ENCODE measurements at regions not wholly inside any gene's neighbourhood (a gene's known extent, or its start where the extent isn't known, plus 50 kb on each side); places are given as distances from the start of the nearest gene placed in this dataset.

- H3K9me2 ChIP-seq (ENCODE audit: insufficient read depth), result no peaks in the 10 kb centered on the region
- H3K4me3 ChIP-seq, result no peak overlapping the region
- in situ Hi-C loops (cut with MboI), result no loop called here
- H4K20me1 ChIP-seq (ENCODE audit: insufficient read depth), result no peaks in the 10 kb centered on the region
- no peak for DNase-seq
- no peak overlapping the region for H3K9ac ChIP-seq
- H3K9me3 ChIP-seq (ENCODE audit: low read depth), result no peaks in the 10 kb centered on the region
- no peaks in the 10 kb centered on the region for H3F3A ChIP-seq (ENCODE audit: insufficient read depth)
- H3K79me2 ChIP-seq (ENCODE audit: insufficient read depth), result no peaks in the 10 kb centered on the region
- H3K4me2 ChIP-seq (ENCODE audit: unreplicated experiment), result no peak overlapping the region
- no peak for TF ChIP-seq EZH2phosphoT487 (IDR thresholded peaks at IDR 0.05; ENCODE audit: insufficient read depth, low read depth)
- no peak for TF ChIP-seq EZH2 (IDR thresholded peaks at IDR 0.05; ENCODE audit: insufficient read depth, poor library complexity, severe bottlenecking)
- H3K27me3 ChIP-seq (replicated peaks; ENCODE audit: insufficient read depth), result no peaks in the 10 kb centered on the region; the same call in 1 of the 2 replicates
- no peak overlapping the region for H3K27ac ChIP-seq
- 67 to 70% methylated on average over 12 of the region's 12 CpGs for WGBS, 2 experiments (ENCODE audit: low coverage in 1 of 2, low lambda C conversion rate in 2 of 2, missing lambda C conversion rate in 2 of 2)
- no peak overlapping the region for H2AFZ ChIP-seq
- H3K4me1 ChIP-seq (ENCODE audit: insufficient read depth), result peaks cover under 1% of the 10 kb centered on the region
- no peaks in the 10 kb centered on the region for H3K36me3 ChIP-seq (ENCODE audit: low read depth)
These were observed 215.3 kb upstream of the VLDLR start for GRCh38 chr9:2406252-2406651.

DNA sequence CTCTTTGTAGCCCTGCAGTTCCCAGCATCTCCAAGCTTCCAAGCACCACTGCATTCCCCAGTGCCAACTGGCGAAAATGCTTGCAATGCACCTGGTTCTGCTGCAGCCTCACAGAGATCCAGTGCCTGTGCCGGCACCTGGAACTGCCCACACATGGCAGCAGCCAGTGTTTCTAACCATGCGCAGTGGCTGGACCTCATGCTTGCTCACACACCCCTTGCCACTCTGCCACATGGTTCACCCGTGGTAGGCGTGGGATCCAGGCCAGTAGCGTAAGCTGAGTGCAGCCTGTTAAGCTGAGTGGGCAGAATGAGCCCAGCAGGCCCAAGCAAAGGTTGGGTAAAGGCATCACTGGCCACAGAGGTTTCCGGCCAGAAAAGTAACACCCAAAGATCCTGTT, 214.1 kb upstream of the VLDLR start:
- no peak for DNase-seq
- Histone ChIP-seq H3K27ac (no peak overlapping the region), H3K9me2 (ENCODE audit: insufficient read depth) (no peaks in the 10 kb centered on the region), H3K9ac (no peak overlapping the region), H3K9me3 (ENCODE audit: low read depth) (no peaks in the 10 kb centered on the region), H3K4me1 (ENCODE audit: insufficient read depth) (peaks cover 13% of the 10 kb centered on the region), H3K27me3 (replicated peaks; ENCODE audit: insufficient read depth) (no peaks in the 10 kb centered on the region; the same call in 1 of the 2 replicates), H3K4me3 (no peak overlapping the region), H3K79me2 (ENCODE audit: insufficient read depth) (no peaks in the 10 kb centered on the region), H3K36me3 (ENCODE audit: low read depth) (no peaks in the 10 kb centered on the region), H3K4me2 (ENCODE audit: unreplicated experiment) (no peak overlapping the region), H2AFZ (no peak overlapping the region), H4K20me1 (ENCODE audit: insufficient read depth) (no peaks in the 10 kb centered on the region), H3F3A (ENCODE audit: insufficient read depth) (peaks cover 8% of the 10 kb centered on the region; the same call in 1 of the 2 replicates)
- in situ Hi-C loops (cut with MboI), result no loop called here
- 47 to 57% methylated on average over 7 of the region's 7 CpGs for WGBS, 2 experiments (ENCODE audit: low coverage in 1 of 2, low lambda C conversion rate in 2 of 2, missing lambda C conversion rate in 2 of 2)
- TF ChIP-seq EZH2 (IDR thresholded peaks at IDR 0.05; ENCODE audit: insufficient read depth, poor library complexity, severe bottlenecking), result no peak
- TF ChIP-seq EZH2phosphoT487 (IDR thresholded peaks at IDR 0.05; ENCODE audit: insufficient read depth, low read depth), result no peak

DNA sequence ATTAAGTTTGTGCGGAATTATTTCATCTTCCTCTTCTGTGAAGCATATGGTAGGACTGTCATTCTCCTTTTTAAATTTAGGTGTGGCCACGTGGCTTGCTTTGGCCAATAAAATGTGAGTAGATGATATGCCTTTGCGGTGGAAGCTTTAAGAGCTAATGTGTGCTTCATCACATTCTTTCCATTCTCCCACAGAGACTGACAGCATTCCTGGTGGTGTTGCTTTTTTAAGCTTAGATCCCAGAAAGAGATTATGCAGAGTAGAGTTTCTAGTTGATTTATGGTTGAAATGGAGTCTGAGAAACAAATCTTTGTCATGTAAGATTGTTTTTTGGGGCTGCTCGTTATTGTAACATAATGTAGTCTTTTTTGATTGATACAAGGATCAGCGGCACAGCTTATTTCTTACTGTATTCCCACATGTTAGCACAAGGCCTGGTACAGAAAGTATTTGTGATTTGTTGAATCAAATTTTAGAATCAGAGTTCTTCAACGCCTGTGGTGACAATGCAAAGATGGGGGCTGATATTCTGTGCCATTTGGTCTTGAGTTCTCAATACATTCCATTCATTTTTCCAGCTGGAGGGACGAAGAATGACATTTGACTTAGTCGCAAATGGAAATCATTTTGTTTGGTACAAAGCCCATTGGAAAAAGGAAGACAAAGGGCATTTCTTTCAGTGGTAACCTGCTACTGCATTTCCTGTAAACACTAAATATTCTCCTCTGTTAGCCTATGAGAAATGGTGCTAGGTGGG, 209.9 kb upstream of the VLDLR start:
- Histone ChIP-seq H4K20me1 (ENCODE audit: insufficient read depth) (no peaks in the 10 kb centered on the region), H3K9me3 (ENCODE audit: low read depth) (no peaks in the 10 kb centered on the region), H3K27ac (no peak overlapping the region; the same call in 1 of the 2 replicates), H3K27me3 (replicated peaks; ENCODE audit: insufficient read depth) (no peaks in the 10 kb centered on the region), H3F3A (ENCODE audit: insufficient read depth) (peaks cover 21% of the 10 kb centered on the region; the same call in 1 of the 2 replicates), H3K4me1 (ENCODE audit: insufficient read depth) (peaks cover 37% of the 10 kb centered on the region), H2AFZ (peak overlapping the region; percentile 11; the same call in 1 of the 2 replicates), H3K79me2 (ENCODE audit: insufficient read depth) (no peaks in the 10 kb centered on the region), H3K4me2 (ENCODE audit: unreplicated experiment) (peak overlapping the region; percentile 53), H3K4me3 (no peak overlapping the region), H3K36me3 (ENCODE audit: low read depth) (no peaks in the 10 kb centered on the region), H3K9me2 (ENCODE audit: insufficient read depth) (no peaks in the 10 kb centered on the region), H3K9ac (no peak overlapping the region)
- in situ Hi-C loops (cut with MboI), result no loop called here
- TF ChIP-seq EZH2 (IDR thresholded peaks at IDR 0.05; ENCODE audit: insufficient read depth, poor library complexity, severe bottlenecking), result no peak
- TF ChIP-seq EZH2phosphoT487 (IDR thresholded peaks at IDR 0.05; ENCODE audit: insufficient read depth, low read depth), result no peak
- WGBS, 2 experiments (ENCODE audit: low coverage in 1 of 2, low lambda C conversion rate in 2 of 2, missing lambda C conversion rate in 2 of 2), result 59 to 64% methylated on average over 8 of the region's 8 CpGs
- peak; percentile 59 for DNase-seq

- H3K27me3 ChIP-seq (replicated peaks; ENCODE audit: insufficient read depth), result no peaks in the 10 kb centered on the region
- no peak overlapping the region for H2AFZ ChIP-seq
- H3F3A ChIP-seq (ENCODE audit: insufficient read depth), result peaks cover 21% of the 10 kb centered on the region; the same call in 1 of the 2 replicates
- no peak for TF ChIP-seq EZH2phosphoT487 (IDR thresholded peaks at IDR 0.05; ENCODE audit: insufficient read depth, low read depth)
- peak; percentile 24 for DNase-seq
- H3K79me2 ChIP-seq (ENCODE audit: insufficient read depth), result no peaks in the 10 kb centered on the region
- H3K4me2 ChIP-seq (ENCODE audit: unreplicated experiment), result no peak overlapping the region
- no peak overlapping the region for H3K4me3 ChIP-seq
- H3K4me1 ChIP-seq (ENCODE audit: insufficient read depth), result peaks cover 39% of the 10 kb centered on the region
- H3K9me2 ChIP-seq (ENCODE audit: insufficient read depth), result no peaks in the 10 kb centered on the region
- no peak overlapping the region; the same call in 1 of the 2 replicates for H3K27ac ChIP-seq
- H4K20me1 ChIP-seq (ENCODE audit: insufficient read depth), result no peaks in the 10 kb centered on the region
- in situ Hi-C loops (cut with MboI), result no loop called here
- WGBS, 2 experiments (ENCODE audit: low coverage in 1 of 2, low lambda C conversion rate in 2 of 2, missing lambda C conversion rate in 2 of 2), result 51 to 54% methylated on average over 4 of the region's 4 CpGs
- H3K9me3 ChIP-seq (ENCODE audit: low read depth), result no peaks in the 10 kb centered on the region
- H3K36me3 ChIP-seq (ENCODE audit: low read depth), result no peaks in the 10 kb centered on the region
- H3K9ac ChIP-seq, result no peak overlapping the region
These were observed 208.3 kb upstream of the VLDLR start for GRCh38 chr9:2413160-2413805.

Data from GM23248 (cell line).